ENCODE measurements at regions not wholly inside any gene's neighbourhood (a gene's known extent, or its start where the extent isn't known, plus 50 kb on each side); places are given as distances from the start of the nearest gene placed in this dataset.

DNA sequence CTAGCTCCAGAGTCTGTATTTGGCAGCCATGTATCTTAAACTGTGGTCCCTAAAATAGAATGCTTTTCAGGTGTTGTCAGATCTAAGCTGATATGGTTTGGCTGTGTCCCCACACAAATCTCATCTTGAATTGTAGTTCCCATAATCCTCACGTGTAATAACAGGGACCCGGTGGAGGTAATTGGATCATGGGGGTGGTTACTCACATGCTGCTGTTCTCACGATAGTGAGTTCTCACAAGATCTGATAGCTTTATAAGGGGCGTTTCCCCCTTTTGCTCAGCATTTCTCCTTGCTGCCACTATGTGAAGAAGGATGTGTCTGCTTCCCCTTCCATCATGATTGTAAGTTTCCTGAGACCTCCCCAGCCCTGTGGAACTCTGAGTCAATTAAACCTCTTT is 199.9 kb upstream of the ISX start:
- H4K20me1 ChIP-seq (ENCODE audit: insufficient read depth) = no peaks in the 10 kb centered on the region
- no peak overlapping the region for H3K4me2 ChIP-seq (ENCODE audit: low read length)
- ChIA-PET POLR2A (interaction anchor here (1.5 kb wide), 1 partner anchor 11 kb away, joined by 3 read pairs; no protein-coding TSS in a partner anchor), CTCF (no interaction called here), RAD21 (ENCODE audit: low non-redundant PET in 1 of 2, low total read pairs in 2 of 2, uncharacterized antibody in 2 of 2, unreplicated experiment in 2 of 2) (no interaction called here)
- no peaks in the 10 kb centered on the region for H3K9me2 ChIP-seq (ENCODE audit: insufficient read depth)
- H3K4me1 ChIP-seq (ENCODE audit: control insufficient read depth in 1 of 2, insufficient read depth in 2 of 2, low read length in 2 of 2) = peaks cover 0 to 9% of the 10 kb centered on the region in 2 experiments; a peak in 3 of 4 replicates
- H3K9ac ChIP-seq (ENCODE audit: low read length) = no peak overlapping the region
- H3K4me3 ChIP-seq (replicated peaks in 1 of 2; ENCODE audit: low read depth in 1 of 2, low read length in 2 of 2) = no peak overlapping the region
- H3K79me2 ChIP-seq (ENCODE audit: insufficient read depth, low read length) = no peaks in the 10 kb centered on the region
- no peaks in the 10 kb centered on the region for H3K27me3 ChIP-seq (ENCODE audit: insufficient read depth, low read length)
- H3K9me3 ChIP-seq (ENCODE audit: control insufficient read depth in 1 of 2, insufficient read depth in 1 of 2, low read depth in 1 of 2, low read length in 2 of 2) = no peaks in the 10 kb centered on the region
- TF ChIP-seq POLR2A (IDR thresholded peaks at IDR 0.05; ENCODE audit: borderline replicate concordance, extremely low read depth, insufficient read depth, insufficient read length) = no peak
- TF ChIP-seq EZH2 (IDR thresholded peaks at IDR 0.05) = no peak
- no peak for TF ChIP-seq CBX3 (IDR thresholded peaks at IDR 0.05; ENCODE audit: low read depth)
- TF ChIP-seq ZNF274 (IDR thresholded peaks at IDR 0.05; ENCODE audit: low read depth, low read length) = no peak
- TF ChIP-seq EZH2phosphoT487 (IDR thresholded peaks at IDR 0.05; ENCODE audit: borderline replicate concordance) = no peak
- TF ChIP-seq FOSL1 (IDR thresholded peaks at IDR 0.05; ENCODE audit: low read depth) = no peak
- no peak for TF ChIP-seq ZFX (IDR thresholded peaks at IDR 0.05)
- TF ChIP-seq, protein P1, sequence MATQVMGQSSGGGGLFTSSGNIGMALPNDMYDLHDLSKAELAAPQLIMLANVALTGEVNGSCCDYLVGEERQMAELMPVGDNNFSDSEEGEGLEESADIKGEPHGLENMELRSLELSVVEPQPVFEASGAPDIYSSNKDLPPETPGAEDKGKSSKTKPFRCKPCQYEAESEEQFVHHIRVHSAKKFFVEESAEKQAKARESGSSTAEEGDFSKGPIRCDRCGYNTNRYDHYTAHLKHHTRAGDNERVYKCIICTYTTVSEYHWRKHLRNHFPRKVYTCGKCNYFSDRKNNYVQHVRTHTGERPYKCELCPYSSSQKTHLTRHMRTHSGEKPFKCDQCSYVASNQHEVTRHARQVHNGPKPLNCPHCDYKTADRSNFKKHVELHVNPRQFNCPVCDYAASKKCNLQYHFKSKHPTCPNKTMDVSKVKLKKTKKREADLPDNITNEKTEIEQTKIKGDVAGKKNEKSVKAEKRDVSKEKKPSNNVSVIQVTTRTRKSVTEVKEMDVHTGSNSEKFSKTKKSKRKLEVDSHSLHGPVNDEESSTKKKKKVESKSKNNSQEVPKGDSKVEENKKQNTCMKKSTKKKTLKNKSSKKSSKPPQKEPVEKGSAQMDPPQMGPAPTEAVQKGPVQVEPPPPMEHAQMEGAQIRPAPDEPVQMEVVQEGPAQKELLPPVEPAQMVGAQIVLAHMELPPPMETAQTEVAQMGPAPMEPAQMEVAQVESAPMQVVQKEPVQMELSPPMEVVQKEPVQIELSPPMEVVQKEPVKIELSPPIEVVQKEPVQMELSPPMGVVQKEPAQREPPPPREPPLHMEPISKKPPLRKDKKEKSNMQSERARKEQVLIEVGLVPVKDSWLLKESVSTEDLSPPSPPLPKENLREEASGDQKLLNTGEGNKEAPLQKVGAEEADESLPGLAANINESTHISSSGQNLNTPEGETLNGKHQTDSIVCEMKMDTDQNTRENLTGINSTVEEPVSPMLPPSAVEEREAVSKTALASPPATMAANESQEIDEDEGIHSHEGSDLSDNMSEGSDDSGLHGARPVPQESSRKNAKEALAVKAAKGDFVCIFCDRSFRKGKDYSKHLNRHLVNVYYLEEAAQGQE (IDR thresholded peaks at IDR 0.05; ENCODE audit: low read depth) = no peak
- no peak for TF ChIP-seq SIN3A (IDR thresholded peaks at IDR 0.05; ENCODE audit: low read depth)
- TF ChIP-seq SRF (IDR thresholded peaks at IDR 0.05; ENCODE audit: low read depth) = no peak
- ATAC-seq (no peak), DNase-seq (ENCODE audit: low read depth, low spot score) (no peak)
- BruUV-seq (replicated peaks) = no TSS peak
- no peak overlapping the region for H2AFZ ChIP-seq (ENCODE audit: low read depth, low read length, poor library complexity, severe bottlenecking)
- H3K27ac ChIP-seq (ENCODE audit: low read depth, low read length) = no peak overlapping the region
- H3K36me3 ChIP-seq (ENCODE audit: control insufficient read depth in 1 of 2, insufficient read depth in 2 of 2, low read length in 2 of 2) = no peaks in the 10 kb centered on the region
- intact Hi-C loops (cut with micrococcal nuclease) = no loop called here
